ENCODE measurements at regions not wholly inside any gene's neighbourhood (a gene's known extent, or its start where the extent isn't known, plus 50 kb on each side); places are given as distances from the start of the nearest gene placed in this dataset.
A peak's percentile ranks its signal among the peaks of the same experiment; 100 is the strongest.

DNA sequence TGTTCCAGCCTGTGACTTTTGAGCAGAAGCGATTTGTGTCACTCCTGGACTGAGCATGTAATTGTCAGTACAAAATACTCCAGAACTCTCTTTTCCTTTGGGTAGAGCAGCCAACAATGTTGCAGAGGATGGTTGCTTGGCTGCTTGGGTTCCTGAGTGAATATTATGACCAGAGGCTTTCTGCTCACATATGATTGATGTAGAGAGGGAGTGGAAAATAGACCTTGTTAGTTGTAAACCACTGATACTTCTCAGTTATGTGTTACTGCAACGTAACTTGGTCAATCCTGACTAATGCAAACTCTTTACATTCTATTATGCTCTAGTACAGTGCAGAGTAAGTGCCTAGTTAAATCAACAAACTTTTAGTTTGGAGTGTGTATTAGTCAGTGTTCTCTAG lies 322.6 kb upstream of the KCNH8 start:
- DNase-seq, result no peak

DNA sequence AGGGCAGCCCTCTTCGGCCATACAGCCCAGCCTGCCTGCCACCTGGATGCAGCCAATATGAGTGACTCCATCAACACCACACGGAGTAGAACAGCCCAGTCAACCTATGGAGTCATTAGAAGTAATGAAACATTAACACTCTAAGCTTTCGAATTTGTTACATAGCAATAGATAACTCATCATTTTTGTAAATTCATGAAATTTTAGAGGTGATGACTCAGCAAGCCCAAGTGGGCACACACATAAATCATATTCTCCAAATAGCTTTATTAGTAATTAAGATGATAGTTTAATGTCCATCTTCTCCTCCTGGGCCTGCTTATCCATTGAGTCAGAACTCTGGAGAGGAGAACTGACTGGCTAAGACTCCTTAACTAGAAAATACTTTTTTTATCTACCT lies 335.0 kb upstream of the KCNH8 start:
- DNase-seq, result no peak

DNA sequence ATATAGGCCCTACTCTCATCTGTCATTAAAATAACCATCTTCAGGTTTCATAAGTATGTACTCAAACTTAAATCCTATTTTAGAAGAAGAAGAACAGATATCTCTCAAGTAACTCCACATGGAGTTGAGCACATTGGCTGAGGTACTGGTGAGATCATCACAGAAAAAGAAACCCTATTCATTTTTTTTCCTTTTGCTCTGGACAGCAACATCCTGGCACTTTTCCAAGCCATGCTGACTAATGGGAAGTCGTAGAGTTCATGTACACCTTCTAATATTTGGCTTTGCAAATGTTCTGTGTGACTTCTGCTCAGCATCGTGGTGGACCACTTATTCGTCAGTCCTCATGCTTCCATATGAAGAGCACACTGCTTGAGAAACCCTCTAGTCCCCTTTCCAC lies 336.0 kb upstream of the KCNH8 start:
- no peak for DNase-seq

DNA sequence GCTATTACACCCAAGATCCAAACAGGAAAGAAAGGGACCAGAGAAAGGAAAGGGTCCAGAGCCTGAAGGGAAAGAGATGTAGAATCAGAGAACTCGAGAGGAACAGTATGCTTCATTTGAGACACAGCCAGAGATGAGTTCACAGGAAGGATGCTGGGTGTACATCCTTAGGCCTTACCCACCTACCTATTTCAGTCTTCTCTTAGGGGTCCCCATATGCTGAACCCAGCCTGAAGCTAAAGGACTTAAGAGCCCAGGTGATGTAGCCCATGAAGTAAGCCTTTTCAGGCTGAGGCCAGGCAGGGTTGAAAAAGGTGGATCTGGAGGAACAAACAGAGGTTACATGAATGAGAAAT lies 338.0 kb upstream of the KCNH8 start:
- DNase-seq, result no peak

DNA sequence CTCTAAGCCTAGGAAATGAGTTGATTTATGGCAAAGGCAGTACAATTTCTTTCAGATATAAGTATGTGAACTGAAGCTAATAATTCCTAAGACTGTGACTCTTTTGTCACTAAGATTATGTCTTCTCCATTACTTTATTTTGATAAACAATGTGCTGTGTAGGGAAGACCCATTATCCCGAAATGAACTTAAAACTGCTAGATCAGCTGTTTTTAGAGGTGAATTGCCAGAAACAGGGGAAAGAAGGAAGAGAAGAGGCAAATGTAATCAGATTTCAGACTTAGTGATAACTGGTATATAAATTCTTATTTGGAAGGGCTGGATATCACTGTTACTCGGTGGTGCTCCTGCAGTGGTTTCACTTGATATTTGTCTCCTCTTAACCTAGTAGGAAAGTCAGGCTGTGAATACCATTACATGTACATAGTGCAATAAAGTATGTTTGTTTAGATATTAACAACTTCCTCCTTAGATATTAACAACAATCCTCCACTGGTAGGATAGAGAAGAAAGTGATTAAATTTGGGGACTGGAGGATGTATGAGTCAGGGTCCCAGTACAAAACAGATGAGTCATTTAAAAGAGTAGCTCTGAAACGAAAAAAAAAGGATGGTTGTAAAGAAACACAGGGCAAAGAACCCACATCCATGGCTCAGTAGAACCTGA lies 338.5 kb upstream of the KCNH8 start:
- DNase-seq, result no peak

DNA sequence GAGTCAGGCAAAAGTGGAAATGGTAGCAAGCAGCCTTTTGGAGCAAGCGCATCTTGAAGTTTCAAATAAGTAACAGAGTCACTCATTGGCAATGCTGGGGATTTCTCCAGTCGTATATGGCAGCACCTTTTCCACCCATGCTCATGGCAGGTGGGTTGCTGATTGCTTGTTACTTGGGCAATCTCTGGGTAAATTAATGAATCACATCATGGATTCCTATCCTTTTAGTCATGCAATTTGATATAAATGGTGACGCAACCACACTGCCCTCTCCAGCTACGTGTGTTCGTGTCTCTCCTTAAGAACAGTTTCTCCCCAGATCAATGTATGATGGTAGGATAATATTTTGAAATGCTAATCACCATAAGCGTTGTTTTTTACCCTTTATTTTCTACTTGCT lies 339.9 kb upstream of the KCNH8 start:
- no peak for DNase-seq

DNA sequence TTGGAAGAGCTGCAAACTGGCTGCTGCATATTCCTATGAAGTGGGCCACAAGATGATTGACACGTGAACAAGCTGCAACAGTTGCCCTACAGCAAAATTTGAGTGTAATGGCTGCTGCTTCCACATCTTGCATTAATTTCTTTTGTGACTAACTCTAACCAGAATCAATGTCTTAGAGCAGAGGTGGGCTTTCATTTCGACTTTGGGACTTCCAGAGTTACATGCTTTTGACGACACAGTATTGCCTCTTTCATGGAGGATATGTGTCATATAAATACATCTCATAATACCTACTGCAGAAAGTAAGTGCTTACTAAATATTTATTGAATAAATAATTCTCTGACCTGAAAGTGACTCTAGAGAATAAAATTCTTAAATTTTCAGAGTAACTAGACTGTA lies 340.7 kb upstream of the KCNH8 start:
- DNase-seq, result no peak

DNA sequence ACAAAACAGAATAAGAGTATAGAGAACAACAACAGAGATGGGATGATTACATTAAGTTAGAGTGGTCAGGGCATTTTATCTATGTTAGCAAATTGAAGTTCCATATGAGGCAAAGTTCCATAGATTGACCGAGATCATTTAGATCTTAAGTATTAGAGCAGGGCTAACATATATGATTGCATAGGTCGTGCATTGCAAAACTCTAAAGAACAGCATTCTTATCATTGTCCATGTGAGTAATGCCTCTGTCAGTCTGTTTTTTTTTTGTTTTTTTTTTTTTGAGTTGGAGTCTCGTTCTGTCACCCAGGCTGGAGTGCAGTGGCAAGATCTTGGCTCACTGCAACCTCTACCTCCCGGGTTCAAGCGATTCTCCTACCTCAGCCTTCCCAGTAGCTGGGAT lies 341.7 kb upstream of the KCNH8 start:
- DNase-seq, result no peak

DNA sequence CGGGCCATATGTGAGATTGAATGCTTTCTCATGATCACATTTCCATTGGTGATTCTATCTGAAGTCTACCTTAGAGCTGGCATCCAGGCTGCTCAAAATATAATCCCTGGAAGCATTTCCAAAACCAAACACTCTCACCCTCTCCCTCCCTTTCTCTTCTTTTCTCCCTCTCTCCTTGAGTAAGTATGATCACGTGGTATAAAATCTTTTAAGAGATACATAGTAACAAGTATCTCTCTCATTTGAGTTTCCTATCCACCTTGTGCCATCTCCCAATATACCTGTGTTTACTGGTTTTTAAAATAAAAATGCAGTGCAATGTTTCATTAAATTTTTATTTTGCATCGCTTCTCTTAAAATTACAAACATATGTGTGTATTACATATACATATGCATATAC lies 350.9 kb upstream of the KCNH8 start:
- no peak for DNase-seq

DNA sequence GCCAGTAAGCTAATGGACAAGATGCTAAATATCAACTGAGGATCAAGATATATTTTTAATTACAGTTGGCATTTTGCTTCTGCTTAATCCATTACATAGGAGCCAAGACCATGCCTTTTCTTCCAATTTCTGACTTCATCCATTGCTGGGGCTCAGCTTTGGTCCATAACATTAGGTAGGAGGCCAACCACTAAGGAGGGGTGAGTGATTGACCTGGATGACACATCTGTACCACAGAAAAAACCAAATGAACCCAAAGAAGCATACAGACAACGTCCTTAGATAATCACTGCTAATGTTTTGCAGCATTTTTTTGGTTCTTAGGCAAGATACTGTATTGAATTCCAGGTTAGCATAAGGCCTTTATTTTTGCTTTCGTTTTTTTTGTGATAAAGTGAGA lies 353.2 kb upstream of the KCNH8 start:
- no peak for DNase-seq

DNA sequence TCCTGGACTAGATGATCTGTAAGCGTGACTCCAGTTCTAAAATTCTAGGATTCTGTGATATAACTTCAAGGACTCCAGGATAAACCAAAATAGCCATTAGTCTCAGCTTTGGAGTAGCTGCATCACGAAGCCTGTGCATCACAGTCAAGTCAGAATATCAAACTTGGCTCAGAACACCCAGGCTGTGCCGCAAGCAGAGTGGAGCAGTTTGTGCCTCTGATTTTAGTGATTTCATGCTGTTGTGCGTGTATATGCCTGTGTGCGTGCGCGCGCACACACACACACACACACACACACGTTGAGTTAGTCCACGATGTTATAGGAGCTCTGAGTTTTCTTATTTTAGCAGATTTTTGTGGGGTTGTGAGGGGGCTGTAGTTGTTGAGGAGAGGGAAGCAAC lies 356.6 kb upstream of the KCNH8 start:
- DNase-seq, result no peak

DNA sequence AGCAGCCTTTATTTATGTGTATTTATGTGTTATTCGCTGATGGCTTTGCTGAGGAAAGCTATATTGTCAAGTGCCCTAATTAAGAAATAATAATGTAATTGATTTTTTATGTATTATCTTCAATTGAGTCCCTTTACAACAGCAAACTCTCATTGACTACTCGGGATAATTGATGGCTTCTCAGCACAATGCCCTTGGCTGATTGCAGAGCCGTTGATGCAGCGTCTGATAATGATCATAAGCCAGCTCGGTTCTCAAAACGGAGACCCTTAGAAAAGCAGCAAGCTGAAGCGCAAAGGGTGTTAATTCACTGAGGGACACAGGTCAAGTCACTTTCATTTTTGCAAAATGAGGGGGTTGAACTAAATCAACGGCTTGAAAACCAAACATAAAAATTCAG lies 357.1 kb upstream of the KCNH8 start:
- DNase-seq, result no peak

DNA sequence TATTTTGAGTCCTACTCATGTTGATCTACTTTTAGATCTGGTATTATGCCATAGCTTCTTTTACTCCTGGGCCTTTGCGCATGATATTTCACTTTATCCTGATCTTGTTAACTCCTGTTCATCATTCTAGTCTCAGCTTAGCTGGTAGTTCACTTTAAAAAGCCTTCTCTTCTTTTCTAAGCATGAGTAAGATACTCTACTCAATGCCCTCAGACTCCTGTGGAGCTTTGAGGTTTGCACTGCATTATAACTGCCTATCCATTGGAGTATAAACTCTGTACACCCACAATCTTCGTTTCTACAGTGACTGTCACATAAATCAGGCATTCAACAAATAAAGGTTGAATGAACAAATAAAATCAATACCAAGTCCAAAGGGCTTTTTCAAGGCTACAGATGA lies 357.9 kb upstream of the KCNH8 start:
- DNase-seq, result no peak

DNA sequence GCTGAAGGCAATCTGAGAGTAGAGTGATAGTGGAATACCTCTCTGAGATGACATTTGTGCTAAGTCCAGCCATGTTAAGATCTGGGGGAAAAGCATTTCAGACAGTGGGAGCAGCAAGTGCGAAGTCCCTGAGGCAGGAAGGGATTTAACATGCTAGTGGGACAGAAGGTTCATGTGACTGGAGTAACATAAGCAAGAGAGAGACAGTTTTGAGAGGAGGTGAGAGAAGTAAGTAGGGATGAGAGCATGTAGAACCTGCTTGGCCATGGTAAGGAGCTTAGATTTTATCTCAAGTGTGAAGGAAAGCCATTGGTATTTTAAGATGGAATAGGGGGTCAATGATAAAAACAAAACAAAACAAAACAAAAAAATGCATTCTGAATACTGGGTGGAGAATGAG lies 358.6 kb upstream of the KCNH8 start:
- no peak for DNase-seq

DNA sequence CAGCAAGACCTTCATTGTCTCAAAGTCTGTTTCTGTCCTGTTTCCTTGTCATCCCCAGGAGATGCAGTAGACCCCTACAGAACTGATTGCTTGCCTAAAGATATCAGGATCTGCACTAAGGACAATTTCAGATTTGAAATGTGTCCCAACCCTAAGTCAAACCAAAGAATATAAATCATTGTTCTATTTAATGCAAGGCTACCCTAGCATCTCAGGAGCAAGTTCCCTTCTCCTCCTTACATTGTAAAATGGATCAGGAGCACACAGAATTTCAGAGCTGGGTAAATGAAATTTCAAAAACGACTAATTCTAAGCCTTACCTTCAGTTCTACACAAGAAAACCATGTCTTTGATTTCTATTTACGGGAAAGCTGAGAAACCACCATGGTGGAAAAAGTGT lies 360.9 kb upstream of the KCNH8 start:
- DNase-seq, result peak; percentile 9

DNA sequence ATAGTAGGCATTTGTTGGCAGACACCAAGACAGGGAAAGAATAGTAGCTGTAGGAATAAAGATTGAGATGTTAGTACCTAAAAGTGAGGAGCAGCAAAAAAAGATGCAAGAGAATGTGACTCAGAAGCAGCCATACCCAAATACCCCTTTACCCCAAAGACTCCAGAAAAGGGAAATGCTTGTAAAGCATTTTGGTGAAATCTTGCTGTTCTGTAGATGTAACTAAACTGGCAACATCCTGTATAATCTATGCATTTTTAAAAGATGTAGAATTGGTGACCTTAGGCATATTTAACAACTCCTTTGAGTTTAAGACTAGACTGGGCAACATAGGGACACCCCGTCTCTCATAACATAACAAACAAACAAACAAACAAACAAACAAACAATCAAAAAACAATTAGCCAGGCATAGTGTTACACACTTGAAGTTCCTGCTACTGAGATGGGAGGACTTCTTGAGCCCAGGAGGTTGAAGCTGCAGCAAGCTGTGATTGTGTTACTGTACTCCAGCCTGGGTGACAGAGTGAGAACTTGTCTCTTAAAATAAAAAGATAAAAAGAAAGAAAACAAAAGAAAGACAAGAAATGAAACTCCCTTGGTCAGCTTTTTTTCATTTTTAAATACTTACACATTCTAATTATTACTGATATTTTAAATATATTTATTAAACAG lies 361.5 kb upstream of the KCNH8 start:
- no peak for DNase-seq

DNA sequence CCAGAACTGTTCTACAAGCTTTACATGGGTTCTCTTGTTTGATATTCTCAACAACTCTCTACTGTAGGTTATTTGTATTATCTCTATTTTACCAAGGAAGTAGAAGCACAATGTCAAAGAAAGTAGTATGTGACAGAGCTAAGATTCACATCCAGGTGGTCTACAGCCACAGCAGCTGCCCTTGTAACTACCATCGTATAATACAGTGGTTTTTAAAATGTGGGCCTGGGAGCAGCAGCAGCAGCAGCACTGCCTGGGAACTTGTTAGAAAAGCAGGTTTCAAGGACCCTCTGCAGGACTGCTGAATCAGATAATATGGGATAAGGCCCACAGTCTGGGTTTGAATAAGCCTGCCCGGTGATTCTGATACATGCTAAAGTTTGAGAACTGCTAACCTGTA lies 357.1 kb upstream of the SATB1 start:
- DNase-seq, result no peak

DNA sequence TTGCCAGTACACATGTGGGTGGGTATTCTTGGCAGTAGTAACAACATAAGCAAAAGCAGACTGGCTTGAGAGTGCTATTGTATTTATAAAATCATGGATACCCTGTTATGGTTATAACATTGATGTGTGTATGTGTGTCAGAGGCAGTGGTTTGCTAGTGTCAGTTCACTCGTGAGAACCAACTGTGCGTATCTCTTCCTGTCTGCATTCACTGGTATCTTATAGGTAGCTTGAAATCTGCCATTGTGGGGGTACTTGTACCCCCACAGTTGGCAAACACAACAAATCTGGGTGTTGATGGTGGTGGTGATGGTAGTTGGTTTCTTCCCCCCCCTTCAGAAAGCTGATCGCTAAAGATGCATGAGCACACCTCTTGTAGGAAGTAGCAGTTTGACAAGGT lies 355.8 kb upstream of the SATB1 start:
- DNase-seq, result no peak

DNA sequence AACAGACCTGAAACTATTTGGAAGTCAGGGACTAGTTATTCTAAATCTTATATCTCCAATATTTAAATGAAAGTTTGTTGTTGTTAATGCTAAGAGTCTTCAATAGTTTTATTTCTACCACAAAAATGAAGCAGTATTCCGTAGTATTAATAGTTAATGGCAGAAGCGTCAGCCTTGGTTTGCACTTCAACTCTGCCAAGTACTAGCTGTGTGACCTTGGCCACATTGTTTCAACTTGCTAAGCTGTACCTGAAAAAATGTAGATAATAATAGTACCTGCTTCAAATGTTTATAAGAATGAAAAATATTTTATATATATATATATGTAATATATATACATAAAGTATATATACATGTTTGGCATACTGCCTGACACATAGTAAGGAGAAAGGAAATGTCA lies 354.6 kb upstream of the SATB1 start:
- DNase-seq, result no peak

DNA sequence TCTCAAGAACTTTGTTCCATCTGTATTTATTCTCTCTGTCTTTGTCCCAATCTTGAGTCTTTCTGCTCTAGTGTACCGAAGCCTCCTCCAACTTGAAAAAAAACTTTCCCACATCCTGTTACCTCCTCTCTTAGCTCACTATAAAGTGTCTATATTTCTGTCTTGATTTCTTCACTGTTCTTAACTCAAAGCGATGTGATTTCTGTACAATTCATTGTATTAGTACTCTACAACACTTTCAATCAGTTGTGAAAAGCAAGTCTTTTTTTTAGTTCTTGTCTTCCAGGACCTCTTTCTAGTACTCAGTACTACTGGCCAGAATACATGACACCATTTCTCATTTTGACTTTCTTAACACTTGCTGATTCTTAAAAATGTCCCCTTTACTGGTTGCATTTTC lies 353.5 kb upstream of the SATB1 start:
- no peak for DNase-seq

DNA sequence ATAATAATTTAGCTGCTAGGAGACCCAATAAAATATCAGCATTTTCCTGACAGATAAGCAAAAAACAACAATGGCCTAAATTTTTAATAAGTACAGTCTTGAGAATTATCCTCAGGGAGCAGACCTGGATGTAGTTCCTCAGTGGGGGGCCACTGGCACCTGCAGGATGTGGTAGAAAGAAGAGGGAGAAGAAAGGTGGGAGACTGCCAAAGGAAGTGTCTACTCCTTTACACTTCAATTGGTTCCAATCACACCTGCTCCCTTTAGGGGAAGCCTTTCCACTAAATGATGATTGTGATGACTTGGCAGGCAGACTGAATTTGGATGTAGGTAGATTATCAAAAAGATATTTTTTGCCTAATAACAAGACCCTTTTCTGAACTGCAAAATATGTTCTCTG lies 353.0 kb upstream of the SATB1 start:
- DNase-seq, result no peak

DNA sequence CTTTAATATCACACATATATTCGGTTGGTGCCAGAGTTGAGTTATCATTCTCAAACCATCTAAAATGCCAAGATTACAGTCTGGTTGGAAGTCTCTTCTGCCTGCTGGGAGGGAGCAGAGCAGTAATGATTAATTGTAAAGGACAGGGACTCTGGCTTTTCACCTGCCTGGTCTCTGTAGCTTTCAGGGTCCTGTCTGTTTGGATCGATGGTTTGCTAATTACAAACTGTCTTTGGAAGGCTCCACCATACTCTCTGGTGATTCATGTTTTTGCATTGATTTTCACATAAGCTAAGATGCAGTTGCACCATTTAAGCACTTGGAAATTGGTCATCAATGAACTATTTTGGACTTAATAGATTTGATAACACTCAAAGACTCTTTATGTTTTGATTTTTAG lies 350.4 kb upstream of the SATB1 start:
- DNase-seq, result no peak

DNA sequence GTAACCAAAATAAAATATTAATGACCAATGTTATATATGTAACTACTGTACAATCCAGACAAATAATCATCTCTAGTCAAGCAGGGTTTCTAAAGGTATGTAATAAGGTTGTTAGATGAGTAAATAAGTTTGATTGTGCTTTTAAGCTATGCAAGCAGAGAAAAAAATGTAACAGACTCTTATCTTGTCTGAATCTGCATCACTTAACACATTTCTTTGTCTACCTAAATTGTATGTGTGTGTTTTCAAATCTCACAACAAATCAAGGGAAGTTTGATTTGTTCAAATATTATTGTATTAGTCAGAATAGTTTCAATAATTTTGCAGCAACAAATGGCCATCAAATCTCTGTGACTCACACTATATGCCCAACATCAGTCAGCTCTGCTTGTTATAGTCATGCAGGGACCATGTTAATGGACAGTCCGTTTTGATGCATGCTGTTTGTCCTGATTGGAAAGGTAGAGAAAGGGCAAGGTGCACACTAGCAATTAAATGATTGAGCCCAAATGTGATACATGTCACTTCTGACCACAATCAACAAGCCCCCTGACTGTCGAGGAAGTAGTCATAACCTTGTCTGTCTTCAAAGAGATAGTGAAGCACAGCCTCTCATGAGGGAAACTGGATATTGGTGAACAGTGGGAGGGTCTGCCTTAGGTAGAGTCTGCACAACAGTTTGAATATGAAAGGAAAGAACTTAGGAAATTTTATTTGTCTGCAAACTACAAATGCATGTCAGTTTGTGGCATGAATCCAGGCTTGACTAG lies 349.4 kb upstream of the SATB1 start:
- no peak for DNase-seq

DNA sequence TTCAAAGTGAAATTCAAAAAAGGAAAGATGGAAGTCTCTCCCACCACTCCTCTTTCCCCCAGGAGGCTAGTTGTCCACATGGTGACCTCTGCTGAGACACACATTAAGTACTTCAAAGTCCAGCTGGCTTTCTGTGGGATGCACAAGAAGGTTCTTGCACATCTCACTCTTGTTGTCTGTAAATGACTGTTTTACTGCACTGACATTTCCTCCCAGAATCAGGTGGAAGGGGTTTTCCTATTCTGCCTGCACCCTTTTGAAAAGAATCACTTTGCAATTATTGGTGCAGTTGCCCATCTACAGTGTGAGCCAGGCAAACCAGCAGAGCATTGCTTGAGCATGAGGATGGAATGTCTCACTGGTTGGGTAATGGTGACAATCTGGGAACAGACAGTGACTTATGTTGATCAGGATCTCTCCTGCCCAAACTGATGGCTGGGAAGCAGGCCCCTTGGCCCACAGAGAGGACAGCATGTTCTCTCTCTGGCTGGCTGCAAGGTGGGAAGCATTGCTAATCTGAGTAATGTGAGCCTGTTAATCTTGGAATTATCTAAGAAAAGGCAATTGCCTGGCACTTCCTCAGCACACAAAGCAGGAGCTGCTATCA lies 347.7 kb upstream of the SATB1 start:
- DNase-seq, result no peak

Data from retina (tissue), 1 donor.